Astrocyte (in vitro differentiated cells and primary cell): ENCODE measurements at regions not wholly inside any gene's neighbourhood (a gene's known extent, or its start where the extent isn't known, plus 50 kb on each side); places are given as distances from the start of the nearest gene placed in this dataset.

Source experiments
- DNase-seq: peaks from one replicate; pipeline ENCODE4 v3.0.0-alpha.2; 2010; ENCODE audit warnings: low read depth
- FAIRE-seq: peaks from 2 replicates; lab custom pipeline; 2011; peaks lifted over from hg19 to GRCh38; lab: Jason Lieb, UNC
- H2AFZ ChIP-seq: 2 replicates; pipeline ENCODE4 v1.6.0; 2012; ENCODE audit warnings: low read depth, low read length, inconsistent platforms
- H3K27ac ChIP-seq: 2 replicates; pipeline ENCODE4 v1.5.1; 2011; ENCODE audit warnings: low read depth, low read length, inconsistent platforms
- H3K27me3 ChIP-seq: 2 replicates; pipeline ENCODE4 v1.6.0; 2011; ENCODE audit warnings: low read length, inconsistent platforms; ENCODE audit not compliant: insufficient read depth
- H3K36me3 ChIP-seq: 2 replicates; pipeline ENCODE4 v1.5.1; 2011; ENCODE audit warnings: low read length, inconsistent platforms; ENCODE audit not compliant: insufficient read depth
- H3K4me1 ChIP-seq: 2 replicates; pipeline ENCODE4 v1.5.1; 2011; ENCODE audit warnings: low read length, inconsistent platforms; ENCODE audit not compliant: insufficient read depth
- H3K4me2 ChIP-seq: 2 replicates; pipeline ENCODE4 v1.6.0; 2012; ENCODE audit warnings: low read length, inconsistent platforms
- H3K4me3 ChIP-seq: 2 replicates; pipeline ENCODE4 v1.5.1; 2011; ENCODE audit warnings: low read depth, mild to moderate bottlenecking, low read length, inconsistent platforms; ENCODE audit not compliant: insufficient read depth
- H3K79me2 ChIP-seq: 2 replicates; pipeline ENCODE4 v1.6.0; 2012; ENCODE audit warnings: mild to moderate bottlenecking, low read length, inconsistent platforms; ENCODE audit not compliant: insufficient read depth
- H3K9ac ChIP-seq: 2 replicates; pipeline ENCODE4 v1.6.0; 2012; ENCODE audit warnings: mild to moderate bottlenecking, low read length, inconsistent platforms
- H3K9me3 ChIP-seq: 2 replicates; pipeline ENCODE4 v1.5.1; 2012; ENCODE audit warnings: low read depth, mild to moderate bottlenecking, low read length, inconsistent platforms; ENCODE audit not compliant: insufficient read depth
- H4K20me1 ChIP-seq: 2 replicates; pipeline ENCODE4 v1.6.0; 2012; ENCODE audit warnings: low read length, inconsistent platforms; ENCODE audit not compliant: insufficient read depth
- H3K27ac Mint-ChIP-seq: one replicate; pipeline ENCODE4 v1.8.0; 2021; ENCODE audit warnings: mild to moderate bottlenecking, mixed read lengths; ENCODE audit not compliant: unreplicated experiment
- H3K27me3 Mint-ChIP-seq: one replicate; pipeline ENCODE4 v1.8.0; 2021; ENCODE audit warnings: low read depth, mixed read lengths; ENCODE audit not compliant: unreplicated experiment
- H3K36me3 Mint-ChIP-seq: one replicate; pipeline ENCODE4 v1.8.0; 2021; ENCODE audit warnings: low read depth, mixed read lengths; ENCODE audit not compliant: unreplicated experiment
- H3K4me1 Mint-ChIP-seq: one replicate; pipeline ENCODE4 v1.8.0; 2021; ENCODE audit warnings: low read depth, mixed read lengths; ENCODE audit not compliant: unreplicated experiment
- H3K4me3 Mint-ChIP-seq: one replicate; pipeline ENCODE4 v1.8.0; 2021; ENCODE audit warnings: mild to moderate bottlenecking, moderate library complexity, mixed read lengths; ENCODE audit not compliant: unreplicated experiment
- H3K9me3 Mint-ChIP-seq: one replicate; pipeline ENCODE4 v1.8.0; 2021; ENCODE audit warnings: mild to moderate bottlenecking, mixed read lengths; ENCODE audit not compliant: unreplicated experiment
- EZH2 ChIP-seq: IDR thresholded peaks from 2 replicates; pipeline ENCODE4 v1.6.1; 2012; ENCODE audit warnings: mild to moderate bottlenecking, low read length, inconsistent platforms; ENCODE audit not compliant: insufficient read depth
- TF ChIP-seq, protein P1 (sequence below): IDR thresholded peaks from 2 replicates; pipeline ENCODE4 v1.5.1; 2011; ENCODE audit warnings: low read depth, mild to moderate bottlenecking, inconsistent platforms, low read length, moderate library complexity; ENCODE audit not compliant: insufficient read depth

DNA sequence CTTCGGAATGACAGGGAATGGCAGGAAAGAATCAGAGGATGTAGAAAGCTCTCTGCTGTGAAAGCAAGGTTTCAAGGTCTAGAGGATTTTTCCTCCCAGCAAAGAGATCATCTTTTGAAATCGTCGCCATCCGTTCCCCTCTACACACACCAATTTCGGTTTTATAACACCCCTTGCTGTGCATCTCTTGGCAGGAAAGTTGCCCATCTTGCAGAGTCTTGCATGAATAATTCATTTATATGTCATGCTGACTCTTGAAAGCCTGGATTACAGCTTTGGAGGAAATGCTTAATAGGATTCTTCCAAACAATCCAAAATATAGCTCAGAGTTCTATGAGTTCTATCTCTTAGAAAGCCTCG, 262.7 kb downstream of the CHL1 start:
- Histone ChIP-seq H3K4me2 (peak overlapping the region; percentile 45), H4K20me1 (no peaks in the 10 kb centered on the region), H3K79me2 (no peaks in the 10 kb centered on the region), H3K9ac (no peak overlapping the region), H3K36me3 (no peaks in the 10 kb centered on the region), H3K27me3 (no peaks in the 10 kb centered on the region), H3K4me1 (no peaks in the 10 kb centered on the region), H3K9me3 (no peaks in the 10 kb centered on the region), H3K27ac (no peak overlapping the region), H2AFZ (no peak overlapping the region), H3K4me3 (no peak overlapping the region)
- H3K4me3 Mint-ChIP-seq = no peak overlapping the region
- no peaks in the 10 kb centered on the region for H3K36me3 Mint-ChIP-seq
- DNase-seq = no peak
- H3K27me3 Mint-ChIP-seq = no peaks in the 10 kb centered on the region
- no peak for TF ChIP-seq EZH2
- TF ChIP-seq, protein P1, sequence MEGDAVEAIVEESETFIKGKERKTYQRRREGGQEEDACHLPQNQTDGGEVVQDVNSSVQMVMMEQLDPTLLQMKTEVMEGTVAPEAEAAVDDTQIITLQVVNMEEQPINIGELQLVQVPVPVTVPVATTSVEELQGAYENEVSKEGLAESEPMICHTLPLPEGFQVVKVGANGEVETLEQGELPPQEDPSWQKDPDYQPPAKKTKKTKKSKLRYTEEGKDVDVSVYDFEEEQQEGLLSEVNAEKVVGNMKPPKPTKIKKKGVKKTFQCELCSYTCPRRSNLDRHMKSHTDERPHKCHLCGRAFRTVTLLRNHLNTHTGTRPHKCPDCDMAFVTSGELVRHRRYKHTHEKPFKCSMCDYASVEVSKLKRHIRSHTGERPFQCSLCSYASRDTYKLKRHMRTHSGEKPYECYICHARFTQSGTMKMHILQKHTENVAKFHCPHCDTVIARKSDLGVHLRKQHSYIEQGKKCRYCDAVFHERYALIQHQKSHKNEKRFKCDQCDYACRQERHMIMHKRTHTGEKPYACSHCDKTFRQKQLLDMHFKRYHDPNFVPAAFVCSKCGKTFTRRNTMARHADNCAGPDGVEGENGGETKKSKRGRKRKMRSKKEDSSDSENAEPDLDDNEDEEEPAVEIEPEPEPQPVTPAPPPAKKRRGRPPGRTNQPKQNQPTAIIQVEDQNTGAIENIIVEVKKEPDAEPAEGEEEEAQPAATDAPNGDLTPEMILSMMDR = no peak
- no peak for FAIRE-seq
- no peaks in the 10 kb centered on the region for H3K4me1 Mint-ChIP-seq
- no peak overlapping the region for H3K27ac Mint-ChIP-seq
- peaks cover 2% of the 10 kb centered on the region for H3K9me3 Mint-ChIP-seq

DNA sequence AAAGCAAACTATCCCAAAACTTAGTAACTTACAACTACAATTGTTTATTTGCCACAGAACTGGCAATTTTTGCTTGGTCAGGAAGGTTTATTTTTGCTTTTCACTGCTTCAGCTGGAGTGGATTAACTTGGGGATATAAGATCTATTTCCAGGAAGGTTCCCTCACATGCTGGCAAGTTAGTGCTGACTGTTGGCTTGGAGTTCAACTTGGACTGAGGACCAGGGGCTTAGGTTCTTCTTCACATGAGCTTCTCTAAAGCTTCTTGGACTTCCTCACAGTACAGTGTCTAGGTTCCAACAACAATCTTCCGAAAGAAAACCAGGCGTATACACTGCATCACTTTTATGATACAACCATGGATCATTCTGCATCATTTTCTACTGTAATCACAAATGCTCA, 264.4 kb downstream of the CHL1 start:
- H3K9me3 Mint-ChIP-seq = peaks cover 2% of the 10 kb centered on the region
- no peak overlapping the region for H3K27ac Mint-ChIP-seq
- no peak overlapping the region for H3K4me3 Mint-ChIP-seq
- H4K20me1 ChIP-seq = no peaks in the 10 kb centered on the region
- H2AFZ ChIP-seq = no peak overlapping the region
- no peak for FAIRE-seq
- H3K4me1 ChIP-seq = no peaks in the 10 kb centered on the region
- H3K4me3 ChIP-seq = no peak overlapping the region
- H3K36me3 Mint-ChIP-seq = no peaks in the 10 kb centered on the region
- TF ChIP-seq, protein P1 = no peak
- TF ChIP-seq EZH2 = no peak
- no peaks in the 10 kb centered on the region for H3K9me3 ChIP-seq
- H3K4me1 Mint-ChIP-seq = no peaks in the 10 kb centered on the region
- H3K4me2 ChIP-seq = no peak overlapping the region
- no peak overlapping the region for H3K27ac ChIP-seq
- H3K27me3 Mint-ChIP-seq = no peaks in the 10 kb centered on the region
- H3K27me3 ChIP-seq = no peaks in the 10 kb centered on the region
- no peak for DNase-seq
- no peaks in the 10 kb centered on the region for H3K79me2 ChIP-seq
- no peaks in the 10 kb centered on the region for H3K36me3 ChIP-seq
- no peak overlapping the region for H3K9ac ChIP-seq

DNA sequence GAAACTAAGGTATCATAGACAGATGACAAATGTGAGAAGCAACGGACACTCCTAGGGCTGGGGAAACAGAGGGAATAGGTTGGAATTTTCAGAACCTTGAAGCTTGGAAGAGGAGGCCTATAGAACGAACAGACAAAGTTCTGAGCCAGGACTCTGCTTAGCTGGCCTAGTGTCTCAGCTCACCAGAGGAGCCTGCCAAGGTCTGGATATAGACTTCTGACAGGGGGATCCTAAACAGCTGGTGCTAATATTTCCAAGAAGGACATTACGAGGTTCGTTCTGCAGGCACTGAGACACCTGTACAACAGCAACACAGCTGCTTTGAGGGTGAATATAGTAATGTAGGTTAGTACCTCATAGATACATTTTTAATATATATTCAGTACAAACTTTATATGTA, 266.3 kb downstream of the CHL1 start:
- peaks cover 5% of the 10 kb centered on the region for H3K9me3 Mint-ChIP-seq
- Histone ChIP-seq H3K4me3 (no peak overlapping the region), H3K9ac (no peak overlapping the region), H3K4me2 (no peak overlapping the region), H3K36me3 (no peaks in the 10 kb centered on the region), H3K27me3 (no peaks in the 10 kb centered on the region), H3K9me3 (no peaks in the 10 kb centered on the region), H4K20me1 (no peaks in the 10 kb centered on the region), H3K27ac (no peak overlapping the region), H3K79me2 (no peaks in the 10 kb centered on the region), H2AFZ (no peak overlapping the region), H3K4me1 (no peaks in the 10 kb centered on the region)
- DNase-seq (no peak), FAIRE-seq (no peak)
- H3K36me3 Mint-ChIP-seq = no peaks in the 10 kb centered on the region
- H3K4me3 Mint-ChIP-seq = no peak overlapping the region
- H3K27me3 Mint-ChIP-seq = no peaks in the 10 kb centered on the region
- no peak overlapping the region for H3K27ac Mint-ChIP-seq
- TF ChIP-seq, protein P1 = no peak
- no peak for TF ChIP-seq EZH2
- no peaks in the 10 kb centered on the region for H3K4me1 Mint-ChIP-seq
